ENCODE measurements at regions not wholly inside any gene's neighbourhood (a gene's known extent, or its start where the extent isn't known, plus 50 kb on each side); places are given as distances from the start of the nearest gene placed in this dataset.

- DNase-seq, result no peak
Observed at GRCh38 chr2:51526766-51527165, 494.8 kb upstream of the NRXN1 start.

GRCh38 chr2:51516667-51517066, 484.7 kb upstream of the NRXN1 start:
- no peak for DNase-seq

- DNase-seq, result peak; percentile 20
Observed at GRCh38 chr2:51511002-51511401, 479.1 kb upstream of the NRXN1 start.

GRCh38 chr2:51510303-51510702, 478.4 kb upstream of the NRXN1 start:
- peak; percentile 2 for DNase-seq

- DNase-seq, result no peak
Observed at GRCh38 chr2:51505533-51505932, 473.6 kb upstream of the NRXN1 start.

- no peak for DNase-seq
Observed at GRCh38 chr2:51490576-51491234, 458.8 kb upstream of the NRXN1 start.

GRCh38 chr2:51484605-51485004, 452.7 kb upstream of the NRXN1 start:
- DNase-seq, result no peak

GRCh38 chr2:51483720-51484119, 451.8 kb upstream of the NRXN1 start:
- no peak for DNase-seq

- no peak for DNase-seq
Observed at GRCh38 chr2:51472783-51473182, 440.9 kb upstream of the NRXN1 start.

GRCh38 chr2:51472300-51472699, 440.4 kb upstream of the NRXN1 start:
- DNase-seq, result no peak

GRCh38 chr2:51469102-51469501, 437.2 kb upstream of the NRXN1 start:
- DNase-seq, result no peak

- DNase-seq, result no peak
Observed at GRCh38 chr2:51465326-51465725, 433.4 kb upstream of the NRXN1 start.

GRCh38 chr2:51454177-51454576, 422.2 kb upstream of the NRXN1 start:
- no peak for DNase-seq

GRCh38 chr2:51448911-51449310, 417.0 kb upstream of the NRXN1 start:
- no peak for DNase-seq

GRCh38 chr2:51441786-51442185, 409.9 kb upstream of the NRXN1 start:
- no peak for DNase-seq

GRCh38 chr2:51424418-51424817, 392.5 kb upstream of the NRXN1 start:
- no peak for DNase-seq

GRCh38 chr2:51420511-51420910, 388.6 kb upstream of the NRXN1 start:
- DNase-seq, result no peak

- no peak for DNase-seq
Observed at GRCh38 chr2:51413726-51414125, 381.8 kb upstream of the NRXN1 start.

- no peak for DNase-seq
Observed at GRCh38 chr2:51410331-51410730, 378.4 kb upstream of the NRXN1 start.

GRCh38 chr2:51409920-51410319, 378.0 kb upstream of the NRXN1 start:
- DNase-seq, result no peak

- no peak for DNase-seq
Observed at GRCh38 chr2:51404226-51404625, 372.3 kb upstream of the NRXN1 start.

- no peak for DNase-seq
Observed at GRCh38 chr2:51401546-51401945, 369.6 kb upstream of the NRXN1 start.

GRCh38 chr2:51387235-51387634, 355.3 kb upstream of the NRXN1 start:
- DNase-seq, result no peak

GRCh38 chr2:51379997-51380396, 348.1 kb upstream of the NRXN1 start:
- DNase-seq, result no peak

- DNase-seq, result no peak
Observed at GRCh38 chr2:51368250-51368649, 336.3 kb upstream of the NRXN1 start.

GRCh38 chr2:51350100-51350499, 318.2 kb upstream of the NRXN1 start:
- no peak for DNase-seq

Data from suppressor macrophage treated with lipopolysaccharide for 4 hours (primary cell).